SK-MEL-5 (cell line): ENCODE measurements at regions not wholly inside any gene's neighbourhood (a gene's known extent, or its start where the extent isn't known, plus 50 kb on each side); places are given as distances from the start of the nearest gene placed in this dataset.
"Not testable (repeated sequence)": the region's sequence is repeated elsewhere in the genome, so short reads cannot be mapped to it uniquely, and the experiment has no call there.

Experiments
- DNase-seq: peaks from one replicate; pipeline ENCODE4 v3.0.0-alpha.2; 2016; ENCODE audit warnings: low read depth, low spot score
- in situ Hi-C: cut with HindIII; loops from 2 replicates; pipeline ENCODE4 v1.10.0; 2016; ENCODE audit warnings: low sequenced_read_pairs, high pct_unique_total_duplicates, low pct_unique_long_range_greater_than_20kb

GRCh38 chr2:78840311-78840710 is 185.2 kb upstream of the REG3G start:
- in situ Hi-C loops: not testable (repeated sequence)

DNA sequence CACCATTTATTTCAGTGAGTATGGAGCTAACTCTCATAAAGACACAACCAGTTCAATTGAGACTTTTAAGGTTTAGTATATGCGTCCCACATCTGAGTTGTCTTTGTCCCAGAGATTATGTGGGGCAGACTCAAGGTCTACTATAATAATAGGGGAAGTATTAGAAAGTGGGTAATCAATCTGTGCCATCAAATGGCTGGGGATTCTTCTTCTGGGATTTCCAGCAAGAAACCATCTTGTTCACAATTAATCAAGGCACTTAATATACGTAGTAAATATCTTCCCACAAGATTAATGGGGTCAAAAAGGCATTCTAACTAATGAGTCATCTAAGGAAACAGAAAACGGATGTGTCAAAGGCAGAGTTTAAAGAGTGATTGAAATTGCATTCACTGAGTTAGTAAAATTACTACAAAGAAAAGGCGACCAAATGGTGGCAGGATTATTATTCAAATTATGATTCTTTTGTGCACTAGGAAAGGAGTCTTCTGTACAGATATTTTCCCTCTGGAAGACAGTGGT is 179.8 kb upstream of the REG3G start:
- no peak for DNase-seq

More at GRCh38 chr2:78840311-78840710, 185.2 kb upstream of the REG3G start:
- not testable (repeated sequence) for DNase-seq

DNA sequence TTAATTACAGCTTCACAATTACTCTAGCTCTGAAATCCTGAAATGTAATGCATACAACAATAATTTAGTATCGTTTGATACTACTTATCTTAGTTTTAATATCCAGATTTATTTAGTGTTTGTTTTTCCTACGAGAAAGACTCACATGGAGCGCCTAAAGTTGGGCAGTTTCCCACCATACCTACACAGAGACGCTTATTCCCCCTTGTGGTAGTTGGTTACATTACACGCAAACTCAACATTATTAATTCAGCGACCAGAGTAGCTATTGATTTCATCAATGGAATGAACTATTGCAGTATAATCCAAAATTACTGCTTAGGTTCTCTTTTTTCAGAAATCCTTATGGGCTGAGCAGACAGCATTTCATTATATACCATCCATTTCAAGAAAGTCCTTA is 164.0 kb upstream of the REG3G start:
- in situ Hi-C loops: no loop called here
- DNase-seq: peak; percentile 74

More for the DNA sequence above, 179.8 kb upstream of the REG3G start:
- in situ Hi-C loops: no loop called here

DNA sequence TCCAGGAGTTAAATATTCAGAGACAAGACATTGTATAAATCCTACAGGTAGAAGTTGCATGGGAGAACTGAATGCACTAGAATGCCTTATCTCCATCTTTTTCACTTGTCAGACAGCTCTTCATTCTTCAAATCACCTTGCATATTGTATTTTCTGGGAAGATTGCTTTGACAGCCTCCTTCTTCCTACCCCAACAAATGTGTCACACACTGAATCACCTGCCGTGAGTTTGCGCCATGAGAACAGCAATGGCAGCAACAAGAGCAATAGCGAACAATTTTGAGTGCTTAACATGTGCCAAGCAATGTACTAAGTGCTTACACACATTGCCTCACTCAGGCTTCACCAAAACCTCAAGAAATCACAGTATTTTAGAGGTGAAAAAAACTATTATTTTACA is 161.3 kb upstream of the REG3G start:
- in situ Hi-C loops: no loop called here
- DNase-seq: no peak

DNA sequence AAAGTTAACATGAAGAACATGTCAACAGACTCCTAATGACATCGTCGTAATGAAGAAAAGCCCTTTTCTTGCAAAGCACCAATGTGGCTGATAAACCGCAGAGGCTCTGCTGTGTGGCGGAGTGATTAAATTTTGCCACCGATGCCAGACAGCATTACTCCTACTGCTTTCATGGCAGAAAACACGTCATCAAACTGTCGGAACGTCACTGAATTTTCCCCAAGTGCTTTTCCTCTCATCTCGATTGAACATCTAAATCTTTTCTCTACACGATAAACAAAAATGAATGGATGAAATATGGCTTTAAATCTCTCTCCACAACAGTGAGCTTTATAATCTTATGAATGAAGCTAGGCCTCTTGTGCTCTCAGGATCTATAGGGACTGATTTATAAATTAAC is 159.8 kb upstream of the REG3G start:
- in situ Hi-C loops: no loop called here
- DNase-seq: no peak

DNA sequence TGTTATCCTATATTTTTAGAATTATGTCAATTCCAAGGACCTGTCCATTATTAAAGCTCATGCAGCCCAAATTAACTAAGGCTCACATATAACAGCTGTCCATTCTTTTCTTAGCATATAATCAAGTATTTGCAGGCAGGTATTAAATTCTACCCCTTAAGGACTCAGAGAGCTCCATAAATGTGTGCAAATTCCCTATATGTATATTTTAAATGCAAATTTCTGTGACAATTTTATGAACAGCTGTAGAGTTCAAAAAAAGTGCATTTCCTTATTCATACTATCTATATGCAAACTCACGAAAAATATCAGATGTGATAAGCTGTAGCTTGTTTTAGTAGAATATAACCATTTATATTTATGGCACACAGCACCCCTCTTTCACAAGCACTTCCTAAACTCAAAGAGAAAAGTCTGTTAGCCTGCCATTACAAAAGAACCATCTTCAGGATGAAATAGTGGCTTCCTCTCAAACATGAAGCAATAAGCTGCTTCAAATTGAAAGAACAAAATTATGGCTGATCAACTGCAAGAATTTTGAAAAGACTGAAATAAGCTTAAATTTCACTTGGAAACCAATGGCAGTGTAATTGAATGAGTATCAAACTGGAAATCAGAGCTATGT is 155.0 kb upstream of the REG3G start:
- DNase-seq: no peak
- in situ Hi-C loops: no loop called here

GRCh38 chr2:78873526-78873925 is 152.0 kb upstream of the REG3G start:
- DNase-seq: no peak
- in situ Hi-C loops: no loop called here

- in situ Hi-C loops: no loop called here
- DNase-seq: no peak
These were observed 149.2 kb upstream of the REG3G start for GRCh38 chr2:78876316-78876688.

GRCh38 chr2:78887446-78887845 is 138.1 kb upstream of the REG3G start:
- no peak for DNase-seq
- in situ Hi-C loops: no loop called here

DNA sequence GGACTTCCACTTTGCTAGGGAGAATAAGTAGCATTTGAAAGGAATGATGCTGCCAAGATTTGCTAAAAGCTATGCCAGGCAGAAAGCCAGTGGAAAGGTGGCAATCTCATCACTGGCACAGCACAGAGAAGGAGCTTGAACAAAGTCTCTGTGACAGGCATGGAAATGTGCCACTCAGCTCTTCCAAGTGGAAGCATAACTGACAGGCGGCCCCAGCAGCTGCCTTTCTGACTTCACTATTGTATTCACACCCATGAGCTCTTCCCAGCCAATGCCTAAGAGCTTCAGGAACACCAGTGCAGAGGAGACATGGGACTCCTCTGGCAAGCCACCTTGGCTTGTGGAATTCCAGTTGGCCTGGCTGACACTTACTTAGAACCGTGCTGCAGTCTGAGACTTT is 134.6 kb upstream of the REG3G start:
- in situ Hi-C loops: no loop called here
- DNase-seq: no peak

GRCh38 chr2:78892295-78892694 is 133.2 kb upstream of the REG3G start:
- in situ Hi-C loops: no loop called here
- no peak for DNase-seq

DNA sequence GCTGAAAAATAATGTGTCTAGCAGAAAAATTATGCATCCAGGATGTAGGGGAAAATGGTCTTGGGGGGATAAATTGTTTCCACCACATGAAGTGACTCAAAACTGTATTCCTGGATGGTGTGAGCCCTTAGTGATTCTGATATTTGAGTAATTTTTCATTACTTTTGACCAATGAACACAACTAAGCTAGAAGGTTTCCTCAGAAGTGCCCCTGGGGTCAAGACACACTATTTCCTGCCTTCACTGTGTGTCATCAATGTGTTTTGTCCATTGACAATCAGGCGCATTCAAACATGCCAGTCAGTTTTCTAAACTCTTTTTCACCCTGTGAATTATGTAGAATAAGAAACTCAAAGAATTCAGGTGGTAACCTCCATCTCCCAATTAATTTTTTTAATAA is 130.5 kb upstream of the REG3G start:
- in situ Hi-C loops: no loop called here
- DNase-seq: no peak

GRCh38 chr2:78896536-78896935 is 129.0 kb upstream of the REG3G start:
- no peak for DNase-seq
- in situ Hi-C loops: no loop called here

- in situ Hi-C loops: no loop called here
- no peak for DNase-seq
These were observed 118.4 kb upstream of the REG3G start for GRCh38 chr2:78907089-78907488.

DNA sequence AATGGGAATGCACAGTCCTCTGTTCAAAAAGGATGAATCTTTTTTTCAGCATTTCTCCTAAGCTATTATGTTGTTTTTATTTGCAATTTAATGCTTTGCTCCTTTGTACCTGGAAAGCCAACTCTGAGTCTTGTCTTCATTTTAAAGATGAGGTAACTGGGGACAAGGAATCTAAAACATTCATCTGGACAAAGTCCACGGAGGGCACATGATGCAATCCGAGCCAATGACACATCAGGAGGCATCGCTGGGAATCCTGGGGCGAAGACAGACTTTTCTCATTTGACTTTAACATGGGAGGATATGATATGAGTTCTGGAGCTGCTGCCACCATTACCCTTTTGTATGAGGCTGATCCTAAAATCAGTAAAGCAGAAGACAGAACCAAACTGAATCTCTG is 116.5 kb upstream of the REG3G start:
- peak; percentile 3 for DNase-seq

DNA sequence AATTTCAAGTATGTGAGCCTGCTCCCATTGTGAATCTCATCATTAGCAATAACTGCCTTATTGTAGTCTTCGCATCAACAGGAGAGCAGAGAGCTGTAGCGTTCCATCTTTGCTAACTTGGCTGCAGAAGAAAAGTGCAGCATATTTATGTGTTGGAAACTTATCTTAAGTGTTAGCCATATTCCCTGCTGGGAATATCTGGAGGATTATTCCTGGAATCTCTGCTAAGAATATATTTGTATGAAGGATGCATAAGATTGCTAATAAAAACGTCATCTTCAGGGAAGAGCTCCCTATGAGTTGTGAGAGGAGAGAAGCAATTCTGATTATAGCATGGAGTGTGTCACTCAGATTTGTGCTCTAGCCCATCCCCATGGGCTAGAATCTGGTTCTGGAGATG is 115.1 kb upstream of the REG3G start:
- in situ Hi-C loops: no loop called here
- DNase-seq: no peak

More for the DNA sequence above, 116.5 kb upstream of the REG3G start:
- in situ Hi-C loops: no loop called here

DNA sequence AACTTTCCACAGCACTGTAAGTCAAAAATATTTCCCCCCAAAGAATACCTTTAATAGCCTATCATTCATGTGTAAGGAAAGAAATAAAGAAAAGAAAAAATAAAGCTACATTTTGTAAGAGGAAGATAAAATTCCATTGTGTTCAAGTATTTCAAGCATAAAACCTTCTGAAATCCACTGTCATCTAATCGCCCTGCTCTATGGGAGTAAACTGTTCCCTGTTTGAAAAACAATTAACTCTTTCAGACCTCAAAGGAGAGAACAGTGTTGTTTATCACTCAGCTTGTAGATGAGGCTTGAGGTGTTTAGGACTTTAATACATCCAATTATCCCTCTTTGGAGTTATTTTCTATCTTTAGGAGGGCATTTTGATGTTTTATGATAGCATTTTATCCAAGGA is 112.2 kb upstream of the REG3G start:
- no peak for DNase-seq
- in situ Hi-C loops: no loop called here

DNA sequence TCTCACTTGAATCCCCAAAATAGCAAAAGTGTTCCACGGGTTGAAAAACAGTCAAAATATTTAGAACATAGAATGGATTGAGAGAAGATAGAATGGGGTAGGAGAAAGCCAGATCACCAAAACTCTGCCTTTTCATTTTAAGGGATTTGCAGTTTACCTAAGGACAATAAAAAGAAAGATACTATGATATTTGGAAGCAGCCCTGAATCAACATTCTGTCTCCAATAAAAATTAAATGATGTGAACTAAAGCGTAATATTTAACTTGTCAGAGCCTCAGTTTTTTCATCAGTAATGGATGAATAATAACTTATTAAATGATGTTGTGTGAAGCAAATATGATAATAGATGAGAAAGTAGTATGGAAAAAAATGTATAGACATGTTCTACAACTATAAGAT is 100.2 kb upstream of the REG3G start:
- in situ Hi-C loops: no loop called here
- DNase-seq: no peak

DNA sequence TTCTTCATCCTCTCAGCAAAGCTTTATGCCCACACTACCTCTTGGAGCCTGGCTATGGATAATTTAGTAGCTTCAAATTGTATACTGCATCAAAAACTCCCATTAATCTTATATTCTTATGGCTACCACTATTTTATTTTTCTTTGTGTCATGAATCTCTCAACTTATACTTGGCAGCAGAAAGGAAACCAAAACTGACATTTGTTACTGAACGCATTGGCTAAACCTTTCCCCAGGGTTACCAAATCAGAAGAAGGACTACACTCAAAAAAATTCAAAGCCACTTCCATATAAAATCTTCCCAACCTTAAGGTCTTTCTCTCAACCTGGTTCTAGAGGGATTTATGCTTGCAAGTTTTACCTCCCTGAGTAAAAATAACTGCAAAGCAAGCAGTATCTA is 97.0 kb upstream of the REG3G start:
- DNase-seq: no peak
- in situ Hi-C loops: no loop called here

DNA sequence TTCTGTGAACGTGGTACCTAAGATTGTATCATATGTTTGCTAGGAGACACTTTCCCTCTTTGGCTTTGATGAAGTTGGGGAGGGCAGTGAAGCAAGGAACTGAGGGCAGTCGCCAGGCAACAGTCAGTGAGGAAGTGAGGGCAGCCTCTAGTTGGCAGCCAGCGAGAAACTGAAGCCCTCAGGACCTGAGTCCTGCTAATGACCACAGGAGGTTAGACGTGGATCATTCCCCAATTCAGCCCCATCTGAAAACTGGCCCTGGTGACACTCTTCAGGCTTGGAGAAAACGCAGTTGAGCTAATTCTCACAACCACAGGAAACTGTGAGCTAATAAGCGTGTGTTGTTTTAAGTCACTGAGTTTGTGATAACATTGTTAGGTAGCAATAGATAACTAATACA is 84.5 kb upstream of the REG3G start:
- no peak for DNase-seq
- in situ Hi-C loops: no loop called here
